NOMO-1 treated with DMSO at 0.1 percent for 48 hours (cell line): ENCODE measurements at regions not wholly inside any gene's neighbourhood (a gene's known extent, or its start where the extent isn't known, plus 50 kb on each side); places are given as distances from the start of the nearest gene placed in this dataset.

Experiments used
- DNase-seq: peaks from one replicate; lab custom pipeline; 2025; ENCODE audit not compliant: unreplicated experiment; lab: John Stamatoyannopoulos, UW

DNA sequence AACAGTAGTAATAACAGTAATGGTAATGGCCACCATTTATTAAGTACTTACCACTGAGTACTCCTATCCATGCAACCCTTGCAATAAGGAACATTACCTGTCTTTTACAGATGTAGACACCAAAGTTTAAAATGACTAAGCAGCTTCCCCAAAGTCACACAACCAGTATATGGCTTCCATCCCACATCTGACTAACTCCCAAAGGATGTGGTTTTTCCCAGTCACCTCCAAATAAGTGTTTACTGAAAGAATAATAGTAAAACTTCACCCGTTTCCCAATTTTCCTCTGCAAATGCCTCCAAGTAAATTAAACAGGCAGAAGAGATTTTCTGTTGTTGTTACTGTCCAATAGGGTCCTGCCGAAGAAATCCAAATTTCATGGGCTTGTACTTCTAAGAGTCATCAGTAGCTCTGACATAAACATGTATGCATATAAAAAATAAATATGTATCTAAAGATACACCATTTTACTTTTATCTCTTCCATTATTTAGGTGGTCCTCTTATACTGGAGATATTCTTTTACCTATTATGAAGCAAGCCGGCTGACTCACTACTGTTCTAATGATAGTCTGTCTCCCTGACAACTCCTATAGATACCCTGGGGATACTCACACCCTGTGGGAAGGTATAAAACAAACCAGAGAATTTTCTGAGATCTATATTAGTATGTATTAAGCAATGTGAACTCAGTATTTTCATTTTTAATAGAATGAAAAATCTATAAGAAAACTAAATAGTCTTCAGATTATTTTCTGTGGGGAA, 77.9 kb upstream of the ID4 start:
- DNase-seq = no peak

DNA sequence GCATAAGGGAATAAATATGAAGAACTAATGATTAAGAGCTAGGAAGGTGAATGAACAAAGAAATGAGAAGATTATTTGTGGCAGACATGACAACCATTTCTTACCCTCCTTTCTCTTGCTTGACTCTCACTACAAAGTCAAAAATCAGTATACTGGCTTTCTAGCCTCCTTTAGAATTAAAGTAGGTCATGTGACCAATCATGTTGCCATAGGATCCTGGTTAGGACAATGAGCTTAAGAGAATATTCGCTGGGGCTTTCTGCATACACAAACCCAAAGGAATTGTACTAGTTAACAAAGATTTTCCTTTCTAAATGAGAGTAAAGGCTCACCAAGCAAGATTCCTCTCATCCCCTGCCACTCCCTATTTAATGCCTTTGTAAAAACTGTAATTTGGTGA, 76.0 kb upstream of the ID4 start:
- DNase-seq = no peak

DNA sequence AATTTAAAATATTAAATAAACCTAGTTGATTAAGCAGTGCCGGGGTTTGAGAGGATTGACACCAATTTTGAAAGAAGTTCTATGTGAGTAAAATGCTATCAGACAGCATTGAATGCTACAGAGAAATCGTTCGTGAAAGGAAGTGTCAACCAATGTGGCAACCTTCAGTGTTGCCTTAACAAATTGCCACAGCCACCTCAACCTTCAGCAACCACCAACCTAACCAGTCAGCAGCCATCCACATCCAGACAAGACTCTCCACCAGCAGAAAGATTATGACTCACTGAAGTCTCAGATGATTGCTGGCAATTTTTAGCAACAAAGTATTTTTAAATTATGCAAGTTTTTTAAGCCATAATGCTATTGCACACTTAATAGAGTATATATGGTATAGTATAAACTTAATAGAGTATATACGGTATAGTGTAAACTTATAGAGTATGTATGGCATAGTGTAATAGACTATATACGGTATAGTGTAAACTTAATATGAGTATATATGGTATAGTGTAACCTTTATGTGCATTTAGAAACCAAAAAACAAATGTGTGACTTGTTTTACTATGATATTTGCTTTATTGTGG, 65.3 kb upstream of the ID4 start:
- DNase-seq = no peak

DNA sequence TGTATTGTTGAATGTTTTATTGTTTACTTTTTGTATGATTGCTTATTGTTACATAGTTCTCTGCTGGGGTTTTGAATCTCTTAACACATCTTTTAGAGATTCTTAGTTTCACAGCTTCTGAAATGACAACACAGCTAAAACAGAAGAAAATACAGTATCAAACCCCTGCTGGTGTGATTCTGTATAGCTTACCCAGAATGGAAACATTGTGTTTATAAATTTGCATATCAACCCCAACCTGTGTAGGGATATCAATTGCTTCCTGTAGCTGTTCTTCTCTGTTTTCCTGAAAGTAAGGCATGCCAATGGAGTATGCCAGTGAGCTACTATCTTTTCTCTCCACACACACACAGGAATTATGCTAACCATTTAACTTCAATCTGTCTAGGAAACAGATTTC, 64.3 kb upstream of the ID4 start:
- DNase-seq = no peak

DNA sequence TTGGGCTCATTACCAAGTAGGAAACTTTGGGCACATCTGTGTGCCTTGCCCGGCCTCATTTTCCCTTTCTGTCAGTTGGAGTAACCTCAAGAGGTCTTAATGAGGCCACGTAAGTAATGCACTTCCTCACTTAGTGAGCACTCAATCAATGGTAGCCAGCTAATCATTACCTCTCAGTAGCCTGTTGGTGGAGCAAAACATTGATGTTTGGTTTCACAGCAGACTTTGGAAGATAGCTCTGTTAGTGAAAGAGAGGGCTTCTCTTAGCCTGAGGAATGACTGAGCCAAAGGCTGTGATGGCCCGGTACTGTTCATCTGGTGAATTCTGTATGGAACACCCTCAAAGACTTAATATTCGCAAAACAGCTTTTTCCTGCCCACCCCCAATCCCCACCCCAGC, 55.9 kb upstream of the ID4 start:
- no peak for DNase-seq

DNA sequence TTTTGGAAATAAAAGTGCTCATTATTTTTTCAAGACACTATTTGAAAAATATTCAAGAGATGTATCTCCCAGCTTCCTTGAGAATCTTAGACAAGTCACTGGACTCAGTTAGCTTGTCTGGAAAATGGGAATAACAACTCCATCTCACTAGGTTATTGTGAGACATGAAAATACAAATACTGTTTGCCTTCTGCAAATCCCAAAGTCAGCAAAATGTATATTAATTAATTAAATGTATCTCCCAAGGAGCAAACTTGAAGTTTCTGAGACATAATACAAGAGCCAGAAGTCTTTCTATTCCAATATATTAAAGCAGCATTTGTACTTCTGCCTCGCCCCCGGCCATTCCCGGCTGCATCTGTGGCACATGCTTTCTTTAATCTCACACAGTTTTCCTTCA, 54.6 kb upstream of the ID4 start:
- no peak for DNase-seq
